ENCODE measurements at regions not wholly inside any gene's neighbourhood (a gene's known extent, or its start where the extent isn't known, plus 50 kb on each side); places are given as distances from the start of the nearest gene placed in this dataset.
"Not testable (repeated sequence)": the region's sequence is repeated elsewhere in the genome, so short reads cannot be mapped to it uniquely, and the experiment has no call there.

DNA sequence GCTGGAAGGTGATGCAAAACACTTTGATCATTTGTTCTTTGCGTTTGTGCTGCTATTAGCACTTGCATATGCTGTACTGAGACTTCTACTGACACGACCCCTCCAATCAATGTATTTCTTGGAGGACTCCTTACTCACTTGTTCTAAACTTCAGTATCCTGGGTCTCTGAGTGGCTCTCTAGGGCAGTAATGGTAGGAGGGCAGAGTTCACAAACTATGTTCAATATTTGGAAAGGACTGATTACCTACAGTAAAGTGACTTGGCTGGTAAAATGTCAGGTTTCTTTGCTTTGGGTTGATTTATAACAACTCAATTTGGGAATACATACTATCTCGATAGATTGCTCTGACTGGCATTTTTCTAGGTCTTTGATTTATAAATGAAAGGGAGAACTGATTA lies 93.7 kb downstream of the TRIM43 start:
- TF ChIP-seq, protein P1, sequence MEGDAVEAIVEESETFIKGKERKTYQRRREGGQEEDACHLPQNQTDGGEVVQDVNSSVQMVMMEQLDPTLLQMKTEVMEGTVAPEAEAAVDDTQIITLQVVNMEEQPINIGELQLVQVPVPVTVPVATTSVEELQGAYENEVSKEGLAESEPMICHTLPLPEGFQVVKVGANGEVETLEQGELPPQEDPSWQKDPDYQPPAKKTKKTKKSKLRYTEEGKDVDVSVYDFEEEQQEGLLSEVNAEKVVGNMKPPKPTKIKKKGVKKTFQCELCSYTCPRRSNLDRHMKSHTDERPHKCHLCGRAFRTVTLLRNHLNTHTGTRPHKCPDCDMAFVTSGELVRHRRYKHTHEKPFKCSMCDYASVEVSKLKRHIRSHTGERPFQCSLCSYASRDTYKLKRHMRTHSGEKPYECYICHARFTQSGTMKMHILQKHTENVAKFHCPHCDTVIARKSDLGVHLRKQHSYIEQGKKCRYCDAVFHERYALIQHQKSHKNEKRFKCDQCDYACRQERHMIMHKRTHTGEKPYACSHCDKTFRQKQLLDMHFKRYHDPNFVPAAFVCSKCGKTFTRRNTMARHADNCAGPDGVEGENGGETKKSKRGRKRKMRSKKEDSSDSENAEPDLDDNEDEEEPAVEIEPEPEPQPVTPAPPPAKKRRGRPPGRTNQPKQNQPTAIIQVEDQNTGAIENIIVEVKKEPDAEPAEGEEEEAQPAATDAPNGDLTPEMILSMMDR (IDR thresholded peaks at IDR 0.05; ENCODE audit: low read depth, low read length): no peak
- in situ Hi-C loops (cut with HindIII; ENCODE audit: low sequenced_read_pairs): no loop called here
- H3K4me3 ChIP-seq (ENCODE audit: low read depth, low read length): no peak overlapping the region
- DNase-seq (ENCODE audit: low read depth, low spot score): no peak

- H3K4me3 ChIP-seq (ENCODE audit: low read depth, low read length); in situ Hi-C loops (cut with HindIII; ENCODE audit: low sequenced_read_pairs): not testable (repeated sequence)
- peak; percentile 55 for DNase-seq (ENCODE audit: low read depth, low spot score)
Measured at GRCh38 chr2:95686056-95686825, 94.4 kb downstream of the TRIM43 start.

DNA sequence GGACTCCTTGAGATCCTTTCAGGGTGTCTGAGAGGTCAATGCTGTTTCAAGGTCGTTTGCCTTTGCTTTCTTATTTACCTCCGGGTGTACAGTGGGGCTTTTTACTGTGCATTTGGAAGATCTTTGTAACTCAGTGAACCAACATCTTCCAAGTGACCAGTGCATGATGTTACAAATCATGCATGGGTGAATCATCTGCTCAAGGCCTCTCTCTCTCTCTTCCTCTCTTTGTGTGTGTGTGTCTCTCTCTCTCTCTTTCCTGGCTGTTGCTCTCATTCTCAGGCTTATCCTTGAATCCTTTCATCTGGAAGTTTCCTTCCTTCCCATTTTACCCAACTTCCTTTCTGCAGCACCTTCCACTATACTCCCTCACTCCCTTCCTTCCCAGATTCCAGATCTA lies 96.1 kb downstream of the TRIM43 start:
- in situ Hi-C loops (cut with HindIII; ENCODE audit: low sequenced_read_pairs); H3K4me3 ChIP-seq (ENCODE audit: low read depth, low read length): not testable (repeated sequence)
- DNase-seq (ENCODE audit: low read depth, low spot score): peak; percentile 51

- DNase-seq (ENCODE audit: low read depth, low spot score); in situ Hi-C loops (cut with HindIII; ENCODE audit: low sequenced_read_pairs); H3K4me3 ChIP-seq (ENCODE audit: low read depth, low read length): not testable (repeated sequence)
Measured at GRCh38 chr2:95691210-95691609, 99.4 kb downstream of the TRIM43 start.

GRCh38 chr2:95693071-95693846 lies 101.5 kb downstream of the TRIM43 start:
- in situ Hi-C loops (cut with HindIII; ENCODE audit: low sequenced_read_pairs); DNase-seq (ENCODE audit: low read depth, low spot score); H3K4me3 ChIP-seq (ENCODE audit: low read depth, low read length): not testable (repeated sequence)

- TF ChIP-seq, protein P1 (IDR thresholded peaks at IDR 0.05; ENCODE audit: low read depth, low read length): no peak
- no peak overlapping the region for H3K4me3 ChIP-seq (ENCODE audit: low read depth, low read length)
- in situ Hi-C loops (cut with HindIII; ENCODE audit: low sequenced_read_pairs): no loop called here
- no peak for DNase-seq (ENCODE audit: low read depth, low spot score)
Measured at GRCh38 chr2:95695613-95696012, 103.8 kb downstream of the TRIM43 start.

DNA sequence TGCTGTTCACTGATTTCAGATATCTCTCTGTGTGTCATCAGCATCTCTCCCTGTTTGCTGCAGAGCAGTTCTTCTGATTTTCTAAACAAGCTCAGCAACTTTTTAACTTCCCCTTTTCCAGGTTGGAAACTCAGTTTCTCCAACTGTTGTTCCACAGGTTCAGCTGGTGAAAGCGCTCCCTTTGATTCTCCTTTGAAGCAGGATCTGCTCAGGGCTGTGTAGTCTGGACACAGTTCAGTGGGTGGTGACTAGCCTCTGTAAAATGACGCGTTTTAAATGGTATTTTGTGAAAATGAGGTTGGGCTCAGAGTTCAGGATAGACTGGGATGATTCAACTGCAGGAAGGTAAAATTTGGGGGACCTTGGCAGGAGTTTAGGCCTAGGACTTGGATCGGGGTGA lies 106.3 kb downstream of the TRIM43 start:
- peak; percentile 3 for DNase-seq (ENCODE audit: low read depth, low spot score)
- TF ChIP-seq, protein P1 (IDR thresholded peaks at IDR 0.05; ENCODE audit: low read depth, low read length): no peak
- in situ Hi-C loops (cut with HindIII; ENCODE audit: low sequenced_read_pairs): no loop called here
- H3K4me3 ChIP-seq (ENCODE audit: low read depth, low read length): no peak overlapping the region

DNA sequence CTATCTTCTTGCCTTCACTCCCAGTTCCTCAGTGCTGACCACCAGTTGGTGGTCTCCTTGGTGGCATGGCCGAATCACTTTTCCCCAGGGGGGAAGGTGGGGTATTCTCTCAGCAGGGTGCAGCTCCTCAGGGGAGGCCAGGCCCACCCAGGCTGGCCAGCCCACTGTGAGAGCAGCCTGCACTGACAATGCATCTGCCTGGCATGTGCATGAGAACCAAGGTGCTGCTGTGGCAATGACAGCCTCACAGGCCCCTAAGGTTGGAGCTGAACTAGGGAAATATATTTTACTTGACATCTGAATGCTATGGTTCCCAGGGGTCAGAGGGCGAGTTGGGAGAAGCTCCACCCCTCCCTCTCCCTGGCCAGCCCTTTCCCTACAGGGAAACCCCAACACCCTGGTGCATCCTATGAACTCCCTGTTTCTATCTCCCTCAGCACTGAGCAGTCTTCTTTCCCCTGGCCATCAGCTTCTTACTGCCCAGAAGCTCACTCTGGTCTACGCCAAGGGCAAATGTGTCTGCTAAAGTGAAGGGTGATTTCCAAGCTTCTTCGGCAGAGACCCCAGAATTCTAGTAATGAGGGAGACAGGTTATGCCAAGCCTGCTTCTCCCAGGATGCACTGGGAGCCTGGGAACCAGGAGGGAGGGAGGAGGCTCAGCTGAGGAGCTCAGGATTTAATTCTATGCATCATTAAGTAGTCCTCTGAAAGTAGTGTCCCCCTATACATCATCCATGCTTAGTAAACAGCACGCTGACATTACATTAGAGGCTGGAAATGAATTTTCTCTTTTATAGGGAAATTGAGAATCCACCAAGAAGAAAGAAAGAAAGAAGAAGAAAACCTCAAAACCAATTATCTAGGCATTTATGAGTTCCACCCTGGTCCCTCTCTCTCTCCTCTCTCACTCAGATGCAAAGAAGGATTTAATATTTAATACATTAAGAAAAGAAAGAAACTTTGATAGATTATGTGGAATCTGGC lies 107.7 kb downstream of the TRIM43 start:
- H3K4me3 ChIP-seq (ENCODE audit: low read depth, low read length); DNase-seq (ENCODE audit: low read depth, low spot score); in situ Hi-C loops (cut with HindIII; ENCODE audit: low sequenced_read_pairs): not testable (repeated sequence)

DNA sequence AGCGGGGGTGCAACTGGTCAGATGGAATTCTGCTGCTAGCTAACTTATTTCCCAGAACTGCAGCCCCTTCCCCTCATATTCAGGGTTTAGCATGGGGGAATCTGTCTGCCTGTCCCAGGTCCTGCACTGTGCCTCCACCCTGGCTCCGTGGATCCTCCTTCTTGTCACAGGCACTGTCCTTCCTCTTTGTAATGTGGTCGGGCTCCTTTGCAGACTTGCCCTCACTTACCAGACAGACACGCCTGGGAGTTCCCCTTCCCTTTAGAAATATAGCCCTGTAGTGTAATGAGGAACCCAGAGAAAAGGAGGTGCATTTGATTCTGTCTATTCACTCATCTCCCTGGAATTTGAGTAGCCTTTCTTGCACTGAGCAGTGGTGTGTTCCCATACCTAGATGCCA lies 108.7 kb downstream of the TRIM43 start:
- in situ Hi-C loops (cut with HindIII; ENCODE audit: low sequenced_read_pairs): no loop called here
- TF ChIP-seq, protein P1 (IDR thresholded peaks at IDR 0.05; ENCODE audit: low read depth, low read length): no peak
- no peak for DNase-seq (ENCODE audit: low read depth, low spot score)
- no peak overlapping the region for H3K4me3 ChIP-seq (ENCODE audit: low read depth, low read length)
